Adrenal gland (tissue), 5 donors: ENCODE measurements at regions not wholly inside any gene's neighbourhood (a gene's known extent, or its start where the extent isn't known, plus 50 kb on each side); places are given as distances from the start of the nearest gene placed in this dataset.

Source experiments
- CTCF ChIP-seq, 6 experiments: fragments of 450-650 bp in 4 of 6; fragments of 200-600 bp in 2 of 6; sonication (generic) in 1 of 6; IDR thresholded peaks; 1 replicate in 5 of 6; 2 replicates in 1 of 6; pipeline versions ENCODE4 v1.5.1 to v1.8.0; 2016 to 2021; ENCODE audit warnings: antibody characterized with exemption in 6 of 6, mild to moderate bottlenecking in 2 of 6, moderate library complexity in 1 of 6
- POLR2A ChIP-seq, 2 donors: fragments of 450-650 bp; IDR thresholded peaks; one replicate each; pipeline ENCODE4 v1.6.1; 2017; ENCODE audit warnings: antibody characterized with exemption in 2 of 2, mild to moderate bottlenecking in 2 of 2, moderate library complexity in 1 of 2
- donor health status: DM: no; HTN: no; CAD: no.

GRCh38 chr10:131777921-131778320 is 122.9 kb upstream of the PPP2R2D start:
- no peak for TF ChIP-seq POLR2A (IDR thresholded peaks at IDR 0.05)
- TF ChIP-seq CTCF (IDR thresholded peaks at IDR 0.05): no peak
